ENCODE measurements at regions not wholly inside any gene's neighbourhood (a gene's known extent, or its start where the extent isn't known, plus 50 kb on each side); places are given as distances from the start of the nearest gene placed in this dataset.

DNA sequence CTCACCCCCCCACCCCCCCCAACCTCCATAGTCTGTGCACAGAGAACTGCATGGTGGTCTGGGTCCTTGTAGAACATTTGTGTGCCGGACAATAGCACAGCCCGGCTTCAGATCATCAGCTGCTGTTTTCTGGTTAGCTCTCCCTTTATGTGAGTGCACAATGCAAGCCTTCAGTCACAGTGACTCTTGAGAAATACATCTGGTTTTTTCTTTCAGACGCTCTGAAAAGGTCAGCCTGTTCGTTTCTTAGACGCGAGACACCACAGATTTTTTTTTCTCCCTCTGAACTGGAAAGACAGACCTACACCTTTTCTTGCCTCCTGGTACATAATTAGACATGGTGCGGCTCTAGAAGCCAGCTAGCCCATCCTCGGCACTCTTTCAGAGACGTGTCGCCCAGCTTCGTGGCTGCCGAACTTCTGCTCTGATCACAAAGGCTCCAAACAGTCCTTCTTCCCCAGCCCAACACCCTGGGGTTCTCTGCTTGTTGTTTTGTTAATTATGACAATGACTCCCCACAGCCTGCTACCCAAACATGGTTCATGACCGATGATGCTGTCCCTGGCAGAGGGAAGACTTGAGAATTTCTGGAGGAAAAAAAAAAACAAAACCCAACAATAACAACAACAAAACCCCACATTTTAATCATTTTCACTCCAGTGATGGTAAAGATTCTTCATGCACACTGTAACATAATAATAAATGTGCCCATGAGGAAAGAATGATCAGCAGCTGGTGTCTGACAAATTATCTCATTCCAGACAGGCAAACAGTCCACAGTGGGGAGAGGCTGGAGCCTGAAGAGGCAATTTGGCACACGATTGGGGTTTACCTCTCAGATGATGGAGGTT, 241.4 kb upstream of the ZNF462 start:
- Histone ChIP-seq H3K27ac (ENCODE audit: insufficient read length, low read depth, low read length) (no peak overlapping the region), H3K4ac (ENCODE audit: low read depth, low read length) (no peak overlapping the region), H2BK12ac (ENCODE audit: insufficient read length, low read depth, low read length) (no peak overlapping the region), H3K23ac (ENCODE audit: insufficient read length, low read depth, low read length) (no peak overlapping the region), H3K56ac (ENCODE audit: insufficient read length, low read depth, low read length) (no peak overlapping the region), H4K91ac (ENCODE audit: insufficient read length, low read depth, low read length) (no peak overlapping the region), H3K4me1 (ENCODE audit: insufficient read depth, low read length) (peaks cover 16% of the 10 kb centered on the region; the same call in 1 of the 2 replicates), H2BK120ac (ENCODE audit: low read depth, low read length, poor library complexity, severe bottlenecking) (no peak overlapping the region), H2AFZ (ENCODE audit: low read length) (no peak overlapping the region), H3K18ac (ENCODE audit: insufficient read length, low read depth, low read length) (no peak overlapping the region), H3K4me2 (ENCODE audit: insufficient read depth, insufficient read length, low read length) (peak overlapping the region; percentile 29), H3K9ac (ENCODE audit: extremely low read depth, insufficient read length, low read length) (no peak overlapping the region), H3K79me1 (ENCODE audit: insufficient read depth, low read depth, low read length, poor library complexity, severe bottlenecking) (no peaks in the 10 kb centered on the region), H2BK5ac (ENCODE audit: insufficient read length, low read length) (no peak overlapping the region), H3T11ph (ENCODE audit: low read length) (no peak overlapping the region), H3K27me3 (ENCODE audit: insufficient read depth, low read length) (no peaks in the 10 kb centered on the region; the same call in 1 of the 2 replicates), H4K5ac (ENCODE audit: insufficient read length, low read depth, low read length) (no peak overlapping the region), H3K23me2 (ENCODE audit: insufficient read length, low read depth, low read length, poor library complexity, severe bottlenecking) (no peaks in the 10 kb centered on the region), H2BK15ac (ENCODE audit: low read depth, low read length) (no peak overlapping the region), H3K9me3 (ENCODE audit: control insufficient read depth, low read depth, low read length) (no peaks in the 10 kb centered on the region), H4K8ac (replicated peaks; ENCODE audit: insufficient read length, low read depth, low read length) (no peak overlapping the region), H3K79me2 (ENCODE audit: insufficient read depth, low read length) (no peaks in the 10 kb centered on the region), H2BK20ac (ENCODE audit: low read depth, low read length, poor library complexity, severe bottlenecking) (no peak overlapping the region), H3K14ac (ENCODE audit: insufficient read depth, low read length) (no peak overlapping the region), H2AK5ac (ENCODE audit: insufficient read length, low read length) (no peak overlapping the region), H4K20me1 (ENCODE audit: control insufficient read depth, insufficient read depth, insufficient read length) (no peaks in the 10 kb centered on the region)
- H3K36me3 Mint-ChIP-seq (ENCODE audit: insufficient read depth in 1 of 3, low read depth in 3 of 3): no peaks in the 10 kb centered on the region; a peak in 1 of 7 replicates
- no CpG with 5 or more reads among the region's 14 CpGs for WGBS (ENCODE audit: extremely low coverage, insufficient read length, low lambda C conversion rate)
- H3K27ac Mint-ChIP-seq: peak overlapping the region; percentile 49 to 82 (median 66); a peak in 6 of 7 replicates
- H3K9me3 Mint-ChIP-seq: no peaks in the 10 kb centered on the region
- H3K27me3 Mint-ChIP-seq (ENCODE audit: low read depth): peaks cover 3% of the 10 kb centered on the region
- TF ChIP-seq, protein P1, sequence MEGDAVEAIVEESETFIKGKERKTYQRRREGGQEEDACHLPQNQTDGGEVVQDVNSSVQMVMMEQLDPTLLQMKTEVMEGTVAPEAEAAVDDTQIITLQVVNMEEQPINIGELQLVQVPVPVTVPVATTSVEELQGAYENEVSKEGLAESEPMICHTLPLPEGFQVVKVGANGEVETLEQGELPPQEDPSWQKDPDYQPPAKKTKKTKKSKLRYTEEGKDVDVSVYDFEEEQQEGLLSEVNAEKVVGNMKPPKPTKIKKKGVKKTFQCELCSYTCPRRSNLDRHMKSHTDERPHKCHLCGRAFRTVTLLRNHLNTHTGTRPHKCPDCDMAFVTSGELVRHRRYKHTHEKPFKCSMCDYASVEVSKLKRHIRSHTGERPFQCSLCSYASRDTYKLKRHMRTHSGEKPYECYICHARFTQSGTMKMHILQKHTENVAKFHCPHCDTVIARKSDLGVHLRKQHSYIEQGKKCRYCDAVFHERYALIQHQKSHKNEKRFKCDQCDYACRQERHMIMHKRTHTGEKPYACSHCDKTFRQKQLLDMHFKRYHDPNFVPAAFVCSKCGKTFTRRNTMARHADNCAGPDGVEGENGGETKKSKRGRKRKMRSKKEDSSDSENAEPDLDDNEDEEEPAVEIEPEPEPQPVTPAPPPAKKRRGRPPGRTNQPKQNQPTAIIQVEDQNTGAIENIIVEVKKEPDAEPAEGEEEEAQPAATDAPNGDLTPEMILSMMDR (conservative IDR thresholded peaks at IDR 0.05): no peak
- DNase-seq: peak; percentile 35
- peak overlapping the region; percentile 17 to 74; a peak in 4 of 5 replicates for H3K4me3 Mint-ChIP-seq
- H3K4me1 Mint-ChIP-seq: peaks cover 30 to 35% of the 10 kb centered on the region in 2 experiments

All from H9 (cell line).